Chondrocyte (in vitro differentiated cells): ENCODE measurements at regions not wholly inside any gene's neighbourhood (a gene's known extent, or its start where the extent isn't known, plus 50 kb on each side); places are given as distances from the start of the nearest gene placed in this dataset.
"Not testable (repeated sequence)": the region's sequence is repeated elsewhere in the genome, so short reads cannot be mapped to it uniquely, and the experiment has no call there.

Experiments
- DNase-seq: peaks from one replicate; pipeline ENCODE4 v3.0.0; 2021; ENCODE audit warnings: mixed read lengths, low spot score
- H3K27ac Mint-ChIP-seq: one replicate; pipeline ENCODE4 v1.8.0; 2021; ENCODE audit warnings: mild to moderate bottlenecking, moderate library complexity, mixed read lengths; ENCODE audit not compliant: unreplicated experiment
- H3K27me3 Mint-ChIP-seq: 2 replicates; pipeline ENCODE4 v1.8.0; 2021; ENCODE audit warnings: low read depth, mixed read lengths
- H3K36me3 Mint-ChIP-seq: 2 replicates; pipeline ENCODE4 v1.8.0; 2021; ENCODE audit warnings: low read depth, mixed read lengths
- H3K4me1 Mint-ChIP-seq: 2 replicates; pipeline ENCODE4 v1.8.0; 2021; ENCODE audit warnings: low read depth, mild to moderate bottlenecking, mixed read lengths
- H3K4me3 Mint-ChIP-seq: one replicate; pipeline ENCODE4 v1.8.0; 2021; ENCODE audit warnings: mild to moderate bottlenecking, moderate library complexity, mixed read lengths; ENCODE audit not compliant: unreplicated experiment
- H3K9me3 Mint-ChIP-seq: 2 replicates; pipeline ENCODE4 v1.8.0; 2021; ENCODE audit warnings: low read depth, mixed read lengths

DNA sequence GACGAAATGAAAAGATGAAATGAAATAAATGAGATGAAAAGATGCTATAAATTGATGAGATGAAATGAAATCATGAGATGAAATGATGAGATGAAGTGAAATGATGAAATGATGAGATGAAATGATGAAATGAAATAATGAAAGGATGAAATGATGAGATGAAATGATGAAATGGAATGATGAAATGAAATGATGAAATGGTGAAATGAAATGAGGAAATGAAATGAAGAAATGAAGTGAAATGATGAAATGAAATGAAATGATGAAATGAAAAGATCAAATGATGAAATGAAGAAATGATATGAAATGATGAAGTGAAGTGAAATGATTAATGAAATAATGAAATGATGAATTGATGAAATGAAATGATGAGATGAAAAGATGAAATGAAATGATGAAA is 138.5 kb upstream of the ERV3-1 start:
- H3K36me3 Mint-ChIP-seq, H3K4me1 Mint-ChIP-seq, H3K27me3 Mint-ChIP-seq, DNase-seq, H3K9me3 Mint-ChIP-seq, H3K27ac Mint-ChIP-seq, H3K4me3 Mint-ChIP-seq: not testable (repeated sequence)

DNA sequence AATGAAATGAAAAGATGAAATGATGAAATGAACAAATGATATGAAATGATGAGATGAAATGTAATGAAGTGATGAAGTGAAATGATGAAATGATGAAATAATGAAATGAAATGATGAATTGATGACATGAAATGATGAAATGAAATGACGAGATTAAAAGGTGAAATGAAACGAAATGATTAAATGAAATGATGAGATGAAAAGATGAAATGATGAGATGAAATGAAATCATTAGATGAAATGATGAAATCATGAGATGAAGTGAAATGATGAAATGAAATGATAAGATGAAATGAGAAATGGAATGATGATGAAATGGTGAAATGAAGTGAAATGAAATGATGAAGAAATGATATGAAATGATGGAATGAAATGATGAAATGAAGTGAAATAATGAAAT is 138.1 kb upstream of the ERV3-1 start:
- not testable (repeated sequence) for H3K4me1 Mint-ChIP-seq, H3K4me3 Mint-ChIP-seq, H3K27me3 Mint-ChIP-seq, H3K9me3 Mint-ChIP-seq, DNase-seq, H3K36me3 Mint-ChIP-seq, H3K27ac Mint-ChIP-seq

DNA sequence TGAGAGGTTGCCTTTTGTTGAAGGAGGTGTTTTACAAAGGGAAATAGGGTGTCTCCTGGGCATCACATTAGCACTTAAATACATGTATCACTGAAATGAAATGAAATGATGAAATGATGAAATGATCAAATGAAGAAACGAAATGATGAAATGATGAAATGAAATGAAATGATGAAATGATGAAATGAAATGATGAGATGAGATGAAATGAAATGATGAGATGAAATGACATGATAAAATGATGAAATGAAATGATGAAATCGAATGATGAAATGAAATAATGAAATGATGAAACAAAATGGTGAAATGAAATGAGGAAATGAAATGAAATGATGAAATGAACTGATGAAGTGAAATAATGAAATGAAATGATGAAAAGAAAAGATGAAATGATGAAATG is 137.6 kb upstream of the ERV3-1 start:
- H3K36me3 Mint-ChIP-seq, H3K4me1 Mint-ChIP-seq, H3K27me3 Mint-ChIP-seq, H3K4me3 Mint-ChIP-seq, H3K9me3 Mint-ChIP-seq, H3K27ac Mint-ChIP-seq, DNase-seq: not testable (repeated sequence)

DNA sequence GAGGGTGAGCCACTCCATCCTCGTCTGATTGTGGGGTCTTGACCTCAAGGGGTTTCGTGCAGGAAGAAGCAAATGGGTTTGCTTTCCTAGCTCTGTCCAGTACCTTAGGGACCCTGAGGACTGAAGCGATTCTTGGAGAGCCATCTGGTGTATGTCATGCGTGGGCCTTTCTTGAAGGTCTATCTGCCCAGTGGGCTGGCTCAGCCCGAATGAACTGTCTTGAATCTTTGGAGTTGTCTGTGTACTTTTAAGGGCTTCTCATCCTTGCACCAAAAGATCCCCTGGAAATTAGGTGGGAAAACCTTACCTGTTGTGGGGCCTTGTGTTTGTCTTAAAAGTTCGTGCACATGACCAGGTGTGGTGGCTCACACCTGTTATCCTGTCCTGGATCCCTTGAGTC is 135.4 kb upstream of the ERV3-1 start:
- not testable (repeated sequence) for H3K4me1 Mint-ChIP-seq, H3K4me3 Mint-ChIP-seq, H3K27ac Mint-ChIP-seq

DNA sequence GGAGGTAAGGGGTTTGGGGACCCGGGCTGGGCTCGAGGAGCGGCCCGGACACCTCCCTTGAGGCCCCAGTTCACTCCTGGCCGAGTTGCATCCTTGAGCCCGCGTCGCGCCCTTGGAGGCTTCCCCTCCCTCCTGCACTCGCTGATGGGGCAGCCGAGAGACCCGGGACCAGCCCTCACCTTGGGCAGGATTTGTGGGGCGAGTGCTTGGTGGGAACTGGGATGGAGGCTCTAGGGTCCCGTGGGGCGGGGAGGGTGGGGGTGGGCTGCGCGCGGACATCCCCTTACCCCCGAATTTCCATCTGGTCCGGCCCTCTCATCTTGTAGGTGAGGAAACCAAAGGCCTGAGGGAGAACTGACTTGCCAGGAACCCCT is 134.9 kb upstream of the ERV3-1 start:
- not testable (repeated sequence) for DNase-seq, H3K27ac Mint-ChIP-seq, H3K4me3 Mint-ChIP-seq, H3K27me3 Mint-ChIP-seq, H3K4me1 Mint-ChIP-seq, H3K9me3 Mint-ChIP-seq, H3K36me3 Mint-ChIP-seq

More for the DNA sequence above, 135.4 kb upstream of the ERV3-1 start:
- not testable (repeated sequence) for H3K36me3 Mint-ChIP-seq, DNase-seq, H3K9me3 Mint-ChIP-seq, H3K27me3 Mint-ChIP-seq

DNA sequence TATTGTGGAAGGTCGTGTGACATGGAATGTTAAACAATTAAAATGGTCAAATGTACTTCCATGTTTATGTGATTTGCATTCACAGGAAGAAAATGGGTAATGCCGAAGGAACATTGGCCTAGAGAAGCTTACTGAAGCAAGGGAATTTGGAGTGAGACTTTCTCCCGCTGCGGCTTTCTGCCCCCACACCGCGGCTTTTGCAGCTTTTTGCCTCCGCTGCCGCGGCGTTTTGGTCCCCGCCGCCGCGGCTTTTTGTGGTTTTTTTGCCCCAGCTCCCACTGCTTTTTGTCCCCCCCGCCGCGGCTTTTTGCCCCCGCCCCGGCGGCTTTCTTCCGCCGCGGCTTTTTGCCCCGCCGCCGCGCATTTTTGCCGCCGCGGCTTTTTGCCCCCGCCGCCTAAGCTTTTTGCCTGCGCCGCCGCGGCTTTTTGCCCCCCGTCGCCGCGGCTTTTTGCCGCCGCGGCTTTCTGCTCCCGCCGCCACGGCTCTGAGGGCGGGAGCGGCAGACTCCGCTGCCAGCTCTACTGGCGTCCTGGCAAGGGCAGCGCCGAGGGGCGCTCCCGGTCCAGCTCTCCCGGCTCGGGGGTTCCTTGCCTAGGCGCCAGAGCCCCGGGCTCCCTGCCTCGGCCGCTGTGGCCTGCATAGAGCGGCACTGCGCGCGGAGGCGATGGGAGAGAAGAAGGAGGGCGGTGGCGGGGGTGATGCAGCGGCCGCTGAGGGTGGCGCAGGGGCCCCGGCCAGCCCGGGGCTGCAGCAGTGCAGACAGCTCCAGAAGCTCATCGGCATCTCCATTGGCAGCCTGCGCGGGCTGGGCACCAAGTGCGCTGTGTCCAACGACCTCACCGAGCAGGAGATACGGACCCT is 134.3 kb upstream of the ERV3-1 start:
- DNase-seq = not testable (repeated sequence)

DNA sequence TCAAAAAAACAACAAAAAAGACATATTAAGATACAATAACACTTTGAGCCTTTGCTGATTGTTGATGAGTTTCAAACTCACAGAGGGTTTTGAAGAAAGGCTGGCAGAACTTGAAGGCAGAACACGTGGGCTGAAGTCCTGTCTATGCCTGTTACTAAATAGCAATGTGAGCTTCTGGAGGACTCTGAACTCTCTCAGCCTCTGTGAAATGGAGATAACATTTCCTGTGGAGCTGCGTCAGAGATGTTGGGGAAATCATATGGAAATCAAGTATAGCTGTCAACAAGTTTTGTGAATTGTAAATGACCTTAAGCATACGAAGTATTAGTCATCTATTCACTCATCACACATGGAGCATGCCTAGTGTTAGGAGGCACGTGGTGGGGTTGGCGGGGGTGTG is 130.4 kb upstream of the ERV3-1 start:
- H3K4me3 Mint-ChIP-seq, H3K36me3 Mint-ChIP-seq, DNase-seq, H3K9me3 Mint-ChIP-seq, H3K4me1 Mint-ChIP-seq, H3K27ac Mint-ChIP-seq, H3K27me3 Mint-ChIP-seq: not testable (repeated sequence)

More for the DNA sequence above, 134.3 kb upstream of the ERV3-1 start:
- not testable (repeated sequence) for H3K36me3 Mint-ChIP-seq, H3K27ac Mint-ChIP-seq, H3K4me3 Mint-ChIP-seq, H3K4me1 Mint-ChIP-seq, H3K9me3 Mint-ChIP-seq, H3K27me3 Mint-ChIP-seq

DNA sequence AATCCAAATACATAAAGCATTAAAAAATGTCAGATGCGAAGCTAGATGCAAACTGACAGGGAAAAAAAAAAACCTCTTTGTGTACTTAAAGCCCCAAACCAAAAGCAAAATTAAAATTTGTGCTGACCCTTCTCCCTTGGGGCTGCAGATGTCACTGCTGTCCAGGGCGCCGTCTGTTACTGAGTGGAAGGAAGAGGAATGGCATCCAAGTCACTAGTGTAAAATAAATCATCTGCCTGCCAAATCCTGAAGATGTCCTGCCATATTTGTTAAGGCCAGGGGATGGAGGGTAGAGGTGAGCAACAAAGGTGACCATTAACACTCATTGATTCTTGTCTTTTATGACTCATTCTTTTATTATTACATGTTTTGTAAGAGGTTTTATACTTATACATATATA is 126.6 kb upstream of the ERV3-1 start:
- not testable (repeated sequence) for H3K9me3 Mint-ChIP-seq, H3K27me3 Mint-ChIP-seq, H3K4me1 Mint-ChIP-seq, DNase-seq, H3K36me3 Mint-ChIP-seq, H3K27ac Mint-ChIP-seq, H3K4me3 Mint-ChIP-seq

DNA sequence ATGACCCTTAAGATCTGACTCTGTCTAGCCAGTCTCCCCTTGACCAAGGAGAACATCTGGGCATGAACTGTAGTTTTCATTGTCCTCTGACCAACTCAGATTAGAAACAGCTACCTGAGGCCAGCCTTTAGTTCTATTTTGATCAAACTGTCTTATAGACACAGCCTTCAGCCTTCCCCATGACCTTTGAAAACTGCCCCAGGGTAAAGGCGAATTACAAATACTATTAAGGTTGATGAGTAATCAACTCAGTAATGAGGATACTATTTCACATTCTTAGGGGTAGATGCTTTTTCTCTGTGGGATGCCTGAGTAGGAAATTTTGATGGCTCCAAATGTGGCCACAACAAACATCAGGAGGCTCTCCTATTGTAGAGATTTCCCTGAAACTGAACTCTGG is 125.8 kb upstream of the ERV3-1 start:
- not testable (repeated sequence) for H3K4me1 Mint-ChIP-seq, H3K36me3 Mint-ChIP-seq, DNase-seq, H3K27ac Mint-ChIP-seq, H3K4me3 Mint-ChIP-seq, H3K9me3 Mint-ChIP-seq, H3K27me3 Mint-ChIP-seq

DNA sequence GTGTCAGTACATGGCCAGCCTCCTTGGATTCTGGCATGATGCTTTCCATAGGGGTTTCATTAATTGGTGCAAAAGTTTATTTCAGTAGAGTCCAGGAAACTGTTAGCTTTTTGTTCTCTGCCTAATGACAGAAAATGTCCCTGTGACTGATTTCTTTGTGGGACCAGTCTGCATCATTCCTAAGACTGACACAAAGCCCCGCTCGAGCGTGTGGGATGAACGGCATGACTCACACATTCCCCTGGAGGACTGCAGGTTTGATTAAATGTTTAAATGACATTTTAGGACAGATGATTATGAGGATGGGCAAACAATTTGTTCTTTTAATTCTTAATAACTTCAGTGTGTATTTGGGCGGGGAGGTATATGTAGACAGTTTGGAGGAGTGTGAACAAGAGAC is 120.9 kb upstream of the ERV3-1 start:
- not testable (repeated sequence) for H3K9me3 Mint-ChIP-seq, H3K27ac Mint-ChIP-seq, H3K4me1 Mint-ChIP-seq, H3K4me3 Mint-ChIP-seq, H3K36me3 Mint-ChIP-seq, H3K27me3 Mint-ChIP-seq, DNase-seq

DNA sequence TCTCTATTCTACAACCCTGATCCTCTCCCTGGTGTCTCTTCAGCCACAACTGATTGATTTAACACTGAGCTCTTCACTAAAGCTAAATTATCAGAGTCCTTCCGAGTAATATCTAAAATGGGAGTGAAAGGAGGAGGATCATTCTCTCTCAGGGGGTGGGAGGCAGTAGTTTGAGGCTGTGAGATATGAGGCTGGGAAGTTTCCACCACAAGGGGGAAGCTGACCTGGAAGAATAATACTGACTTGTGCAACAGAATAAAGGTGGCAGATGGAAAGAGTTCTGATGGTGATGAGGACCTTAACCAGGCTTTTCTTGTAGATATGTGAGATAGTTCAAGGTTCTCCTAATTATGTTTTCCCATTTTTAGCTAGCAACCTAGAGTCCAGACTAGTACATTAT is 118.1 kb upstream of the ERV3-1 start:
- not testable (repeated sequence) for H3K4me3 Mint-ChIP-seq, DNase-seq, H3K36me3 Mint-ChIP-seq, H3K4me1 Mint-ChIP-seq, H3K9me3 Mint-ChIP-seq, H3K27me3 Mint-ChIP-seq, H3K27ac Mint-ChIP-seq

DNA sequence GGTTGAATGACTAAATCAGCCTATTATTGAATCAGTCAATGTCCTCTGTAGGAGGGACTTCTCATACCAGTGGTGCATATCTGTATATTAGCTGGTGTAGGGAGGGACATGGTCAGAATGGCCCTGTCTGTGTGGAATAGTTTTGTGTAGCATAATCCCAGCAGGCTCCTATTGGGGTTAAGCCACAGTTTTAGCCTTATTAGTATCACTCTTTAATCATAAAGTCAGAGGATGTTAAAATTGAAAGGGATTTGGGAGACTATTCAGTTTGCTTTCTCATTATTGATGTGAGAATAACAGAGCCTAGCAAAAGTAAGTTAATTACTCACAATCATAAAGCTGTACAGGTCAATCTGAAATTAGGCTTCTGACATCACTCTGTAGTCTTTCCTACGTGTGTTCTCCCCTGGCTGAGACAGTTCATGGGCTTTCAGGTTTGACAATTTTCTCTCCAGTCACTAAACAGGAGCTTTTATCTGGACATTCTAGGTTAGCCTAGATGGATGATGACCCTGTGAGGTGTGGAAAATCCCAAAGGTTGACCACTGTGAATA is 99.2 kb upstream of the ERV3-1 start:
- H3K36me3 Mint-ChIP-seq, H3K27ac Mint-ChIP-seq, H3K4me1 Mint-ChIP-seq, H3K4me3 Mint-ChIP-seq, H3K27me3 Mint-ChIP-seq, H3K9me3 Mint-ChIP-seq, DNase-seq: not testable (repeated sequence)

DNA sequence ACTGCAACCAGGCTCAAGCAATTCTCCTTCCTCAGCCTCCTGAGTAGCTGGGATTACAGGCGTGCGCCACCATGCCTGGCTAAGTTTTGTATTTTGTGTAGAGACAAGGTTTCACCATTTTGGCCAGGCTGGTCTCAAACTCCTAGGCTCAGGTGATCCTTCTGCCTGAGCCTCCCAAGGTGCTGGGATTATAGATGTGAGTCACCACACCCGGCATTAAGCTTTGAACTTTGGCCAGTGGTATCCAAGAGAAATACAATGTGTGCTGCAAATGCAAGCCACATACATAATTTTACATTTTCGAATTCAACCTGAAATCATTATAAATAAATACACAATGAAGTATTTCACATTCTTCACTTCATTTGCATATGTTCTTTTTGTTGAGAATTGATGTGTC is 94.0 kb upstream of the ERV3-1 start:
- not testable (repeated sequence) for H3K27ac Mint-ChIP-seq, H3K27me3 Mint-ChIP-seq, H3K4me3 Mint-ChIP-seq, H3K4me1 Mint-ChIP-seq, H3K9me3 Mint-ChIP-seq, DNase-seq
- peaks cover 13% of the 10 kb centered on the region for H3K36me3 Mint-ChIP-seq
